ENCODE measurements at regions not wholly inside any gene's neighbourhood (a gene's known extent, or its start where the extent isn't known, plus 50 kb on each side); places are given as distances from the start of the nearest gene placed in this dataset.
A peak's percentile ranks its signal among the peaks of the same experiment; 100 is the strongest.

- in situ Hi-C loops (cut with HindIII; ENCODE audit: low sequenced_read_pairs) = no loop called here
- no peak overlapping the region for H3K4me3 ChIP-seq (ENCODE audit: low read depth, low read length)
- no peak for TF ChIP-seq CTCF (IDR thresholded peaks at IDR 0.05; ENCODE audit: low read depth, low read length)
- no peak for DNase-seq (ENCODE audit: low read depth, low spot score)
Measured at GRCh38 chr2:52356556-52356955, 1324.6 kb upstream of the NRXN1 start.

GRCh38 chr2:52347292-52347691 lies 1315.4 kb upstream of the NRXN1 start:
- no peak overlapping the region for H3K4me3 ChIP-seq (ENCODE audit: low read depth, low read length)
- no peak for TF ChIP-seq CTCF (IDR thresholded peaks at IDR 0.05; ENCODE audit: low read depth, low read length)
- in situ Hi-C loops (cut with HindIII; ENCODE audit: low sequenced_read_pairs) = no loop called here
- DNase-seq (ENCODE audit: low read depth, low spot score) = no peak

- DNase-seq (ENCODE audit: low read depth, low spot score) = no peak
- TF ChIP-seq CTCF (IDR thresholded peaks at IDR 0.05; ENCODE audit: low read depth, low read length) = no peak
- H3K4me3 ChIP-seq (ENCODE audit: low read depth, low read length) = no peak overlapping the region
Measured at GRCh38 chr2:52345676-52346075, 1313.7 kb upstream of the NRXN1 start.

GRCh38 chr2:52345082-52345481 lies 1313.2 kb upstream of the NRXN1 start:
- no peak overlapping the region for H3K4me3 ChIP-seq (ENCODE audit: low read depth, low read length)
- DNase-seq (ENCODE audit: low read depth, low spot score) = no peak
- no peak for TF ChIP-seq CTCF (IDR thresholded peaks at IDR 0.05; ENCODE audit: low read depth, low read length)
- in situ Hi-C loops (cut with HindIII; ENCODE audit: low sequenced_read_pairs) = no loop called here

More at GRCh38 chr2:52345676-52346075, 1313.7 kb upstream of the NRXN1 start:
- in situ Hi-C loops (cut with HindIII; ENCODE audit: low sequenced_read_pairs) = no loop called here

GRCh38 chr2:52343706-52344266 lies 1311.9 kb upstream of the NRXN1 start:
- DNase-seq (ENCODE audit: low read depth, low spot score) = no peak
- in situ Hi-C loops (cut with HindIII; ENCODE audit: low sequenced_read_pairs) = no loop called here
- H3K4me3 ChIP-seq (ENCODE audit: low read depth, low read length) = no peak overlapping the region
- no peak for TF ChIP-seq CTCF (IDR thresholded peaks at IDR 0.05; ENCODE audit: low read depth, low read length)

- H3K4me3 ChIP-seq (ENCODE audit: low read depth, low read length) = no peak overlapping the region
- in situ Hi-C loops (cut with HindIII; ENCODE audit: low sequenced_read_pairs) = no loop called here
- no peak for TF ChIP-seq CTCF (IDR thresholded peaks at IDR 0.05; ENCODE audit: low read depth, low read length)
- DNase-seq (ENCODE audit: low read depth, low spot score) = no peak
Measured at GRCh38 chr2:52343010-52343409, 1311.1 kb upstream of the NRXN1 start.

- peak; percentile 38 for DNase-seq (ENCODE audit: low read depth, low spot score)
- no peak for TF ChIP-seq CTCF (IDR thresholded peaks at IDR 0.05; ENCODE audit: low read depth, low read length)
- in situ Hi-C loops (cut with HindIII; ENCODE audit: low sequenced_read_pairs) = no loop called here
- H3K4me3 ChIP-seq (ENCODE audit: low read depth, low read length) = no peak overlapping the region
Measured at GRCh38 chr2:52342458-52342857, 1310.5 kb upstream of the NRXN1 start.
